ENCODE measurements at regions not wholly inside any gene's neighbourhood (a gene's known extent, or its start where the extent isn't known, plus 50 kb on each side); places are given as distances from the start of the nearest gene placed in this dataset.

- H3K9me3 ChIP-seq (ENCODE audit: control insufficient read depth in 2 of 3, low read length in 3 of 3) = no peaks in the 10 kb centered on the region
- Mint-ChIP-seq H3K9me3 (peaks cover 0 to 9% (median 3%) of the 10 kb centered on the region in 11 donors), H3K27ac (no peak overlapping the region), H3K4me3 (no peak overlapping the region), H3K36me3 (peaks cover 0 to 5% (median 0%) of the 10 kb centered on the region in 5 donors), H3K27me3 (no peaks in the 10 kb centered on the region), H3K4me1 (no peaks in the 10 kb centered on the region)
- intact Hi-C loops (cut with micrococcal nuclease) = no loop called here
- POLR2A ChIA-PET = no interaction called here
- H3K4me3 ChIP-seq (ENCODE audit: low read length) = no peak overlapping the region
- ATAC-seq (no peak), DNase-seq (no peak)
- no peaks in the 10 kb centered on the region for H3K27me3 ChIP-seq (ENCODE audit: control insufficient read depth in 2 of 2, insufficient read depth in 2 of 2, low read length in 2 of 2)
- no peaks in the 10 kb centered on the region for H3K36me3 ChIP-seq (ENCODE audit: control insufficient read depth in 2 of 3, insufficient read depth in 3 of 3, low read length in 3 of 3)
- H3K4me1 ChIP-seq (ENCODE audit: control insufficient read depth in 2 of 2, insufficient read depth in 2 of 2, low read length in 2 of 2) = no peaks in the 10 kb centered on the region
- no peak overlapping the region for H3K27ac ChIP-seq (ENCODE audit: low read depth, low read length)
- CTCF ChIA-PET = no interaction called here
These were observed 1163.0 kb downstream of the DIAPH3 start for GRCh38 chr13:59000770-59001169.

- Mint-ChIP-seq H3K9me3 (peaks cover 0 to 12% (median 0%) of the 10 kb centered on the region in 11 donors), H3K4me3 (no peak overlapping the region), H3K27me3 (no peaks in the 10 kb centered on the region), H3K4me1 (no peaks in the 10 kb centered on the region), H3K27ac (no peak overlapping the region), H3K36me3 (no peaks in the 10 kb centered on the region)
- DNase-seq (no peak), ATAC-seq (no peak)
- ChIA-PET POLR2A (no interaction called here), CTCF (no interaction called here)
- Histone ChIP-seq H3K36me3 (ENCODE audit: control insufficient read depth in 2 of 3, insufficient read depth in 3 of 3, low read length in 3 of 3) (no peaks in the 10 kb centered on the region), H3K4me1 (ENCODE audit: control insufficient read depth in 2 of 2, insufficient read depth in 2 of 2, low read length in 2 of 2) (no peaks in the 10 kb centered on the region), H3K4me3 (ENCODE audit: low read length) (no peak overlapping the region), H3K27ac (ENCODE audit: low read depth, low read length) (no peak overlapping the region), H3K9me3 (ENCODE audit: control insufficient read depth in 2 of 3, low read length in 3 of 3) (no peaks in the 10 kb centered on the region), H3K27me3 (ENCODE audit: control insufficient read depth in 2 of 2, insufficient read depth in 2 of 2, low read length in 2 of 2) (no peaks in the 10 kb centered on the region)
- intact Hi-C loops (cut with micrococcal nuclease) = no loop called here
These were observed 1151.0 kb downstream of the DIAPH3 start for GRCh38 chr13:59012731-59013130.

- Histone ChIP-seq H3K36me3 (ENCODE audit: control insufficient read depth in 2 of 3, insufficient read depth in 3 of 3, low read length in 3 of 3) (no peaks in the 10 kb centered on the region), H3K9me3 (ENCODE audit: control insufficient read depth in 2 of 3, low read length in 3 of 3) (no peaks in the 10 kb centered on the region), H3K27ac (ENCODE audit: low read depth, low read length) (no peak overlapping the region), H3K27me3 (ENCODE audit: control insufficient read depth in 2 of 2, insufficient read depth in 2 of 2, low read length in 2 of 2) (no peaks in the 10 kb centered on the region), H3K4me3 (ENCODE audit: low read length) (no peak overlapping the region), H3K4me1 (ENCODE audit: control insufficient read depth in 2 of 2, insufficient read depth in 2 of 2, low read length in 2 of 2) (no peaks in the 10 kb centered on the region)
- ChIA-PET CTCF (no interaction called here), POLR2A (no interaction called here)
- DNase-seq = no peak
- peaks cover 0 to 4% (median 0%) of the 10 kb centered on the region in 5 donors for H3K27me3 Mint-ChIP-seq
- H3K27ac Mint-ChIP-seq = no peak overlapping the region
- no peak overlapping the region for H3K4me3 Mint-ChIP-seq
- no peaks in the 10 kb centered on the region for H3K36me3 Mint-ChIP-seq
- no peaks in the 10 kb centered on the region for H3K4me1 Mint-ChIP-seq
- H3K9me3 Mint-ChIP-seq = peaks cover 0 to 13% (median under 1%) of the 10 kb centered on the region in 11 donors
- ATAC-seq = no peak
- intact Hi-C loops (cut with micrococcal nuclease) = no loop called here
These were observed 1147.5 kb downstream of the DIAPH3 start for GRCh38 chr13:59016250-59016649.

- Mint-ChIP-seq H3K4me3 (no peak overlapping the region), H3K27me3 (peaks cover 0 to 5% (median 0%) of the 10 kb centered on the region in 5 donors), H3K9me3 (peaks cover 0 to 5% (median 0%) of the 10 kb centered on the region in 11 donors), H3K27ac (no peak overlapping the region), H3K36me3 (no peaks in the 10 kb centered on the region), H3K4me1 (no peaks in the 10 kb centered on the region)
- no peak for ATAC-seq
- Histone ChIP-seq H3K4me3 (ENCODE audit: low read length) (no peak overlapping the region), H3K27ac (ENCODE audit: low read depth, low read length) (no peak overlapping the region), H3K27me3 (ENCODE audit: control insufficient read depth in 2 of 2, insufficient read depth in 2 of 2, low read length in 2 of 2) (no peaks in the 10 kb centered on the region), H3K4me1 (ENCODE audit: control insufficient read depth in 2 of 2, insufficient read depth in 2 of 2, low read length in 2 of 2) (no peaks in the 10 kb centered on the region), H3K9me3 (ENCODE audit: control insufficient read depth in 2 of 3, low read length in 3 of 3) (no peaks in the 10 kb centered on the region), H3K36me3 (ENCODE audit: control insufficient read depth in 2 of 3, insufficient read depth in 3 of 3, low read length in 3 of 3) (no peaks in the 10 kb centered on the region)
- CTCF ChIA-PET = no interaction called here
- POLR2A ChIA-PET = no interaction called here
- intact Hi-C loops (cut with micrococcal nuclease) = no loop called here
- DNase-seq = no peak
These were observed 1139.3 kb downstream of the DIAPH3 start for GRCh38 chr13:59024434-59024833.

GRCh38 chr13:59034198-59034597 lies 1129.5 kb downstream of the DIAPH3 start:
- ChIA-PET CTCF (interaction anchor here (0.8 kb wide), 1 partner anchor 75 kb away, joined by 3 read pairs; no protein-coding TSS in a partner anchor), POLR2A (no interaction called here)
- intact Hi-C loops (cut with micrococcal nuclease) = no loop called here
- Histone ChIP-seq H3K4me1 (ENCODE audit: control insufficient read depth in 2 of 2, insufficient read depth in 2 of 2, low read length in 2 of 2) (no peaks in the 10 kb centered on the region), H3K27me3 (ENCODE audit: control insufficient read depth in 2 of 2, insufficient read depth in 2 of 2, low read length in 2 of 2) (no peaks in the 10 kb centered on the region), H3K9me3 (ENCODE audit: control insufficient read depth in 2 of 3, low read length in 3 of 3) (no peaks in the 10 kb centered on the region), H3K36me3 (ENCODE audit: control insufficient read depth in 2 of 3, insufficient read depth in 3 of 3, low read length in 3 of 3) (no peaks in the 10 kb centered on the region), H3K27ac (ENCODE audit: low read depth, low read length) (no peak overlapping the region), H3K4me3 (ENCODE audit: low read length) (no peak overlapping the region)
- Mint-ChIP-seq H3K4me3 (no peak overlapping the region), H3K36me3 (no peaks in the 10 kb centered on the region), H3K27ac (no peak overlapping the region), H3K27me3 (no peaks in the 10 kb centered on the region), H3K9me3 (peaks cover 0 to 8% (median 3%) of the 10 kb centered on the region in 11 donors), H3K4me1 (no peaks in the 10 kb centered on the region)
- DNase-seq = no peak
- no peak for ATAC-seq

- no peak for ATAC-seq
- no peaks in the 10 kb centered on the region for H3K27me3 Mint-ChIP-seq
- no peak for DNase-seq
- H3K9me3 Mint-ChIP-seq = peaks cover 0 to 14% (median 4%) of the 10 kb centered on the region in 11 donors
- H3K36me3 ChIP-seq (ENCODE audit: control insufficient read depth in 2 of 3, insufficient read depth in 3 of 3, low read length in 3 of 3) = no peaks in the 10 kb centered on the region
- no peak overlapping the region for H3K27ac Mint-ChIP-seq
- POLR2A ChIA-PET = no interaction called here
- no peaks in the 10 kb centered on the region for H3K4me1 Mint-ChIP-seq
- CTCF ChIA-PET = no interaction called here
- H3K9me3 ChIP-seq (ENCODE audit: control insufficient read depth in 2 of 3, low read length in 3 of 3) = no peaks in the 10 kb centered on the region
- H3K4me1 ChIP-seq (ENCODE audit: control insufficient read depth in 2 of 2, insufficient read depth in 2 of 2, low read length in 2 of 2) = no peaks in the 10 kb centered on the region
- H3K27ac ChIP-seq (ENCODE audit: low read depth, low read length) = no peak overlapping the region
- intact Hi-C loops (cut with micrococcal nuclease) = no loop called here
- no peaks in the 10 kb centered on the region for H3K27me3 ChIP-seq (ENCODE audit: control insufficient read depth in 2 of 2, insufficient read depth in 2 of 2, low read length in 2 of 2)
- no peaks in the 10 kb centered on the region for H3K36me3 Mint-ChIP-seq
- no peak overlapping the region for H3K4me3 ChIP-seq (ENCODE audit: low read length)
- H3K4me3 Mint-ChIP-seq = no peak overlapping the region
These were observed 1124.9 kb downstream of the DIAPH3 start for GRCh38 chr13:59038824-59039223.

- no peaks in the 10 kb centered on the region for H3K9me3 ChIP-seq (ENCODE audit: control insufficient read depth in 2 of 3, low read length in 3 of 3)
- H3K36me3 Mint-ChIP-seq = no peaks in the 10 kb centered on the region
- no peak for DNase-seq
- no peak overlapping the region for H3K4me3 Mint-ChIP-seq
- no peak overlapping the region for H3K4me3 ChIP-seq (ENCODE audit: low read length)
- peaks cover 0 to 19% (median 2%) of the 10 kb centered on the region in 11 donors for H3K9me3 Mint-ChIP-seq
- no peak for ATAC-seq
- no peaks in the 10 kb centered on the region for H3K27me3 ChIP-seq (ENCODE audit: control insufficient read depth in 2 of 2, insufficient read depth in 2 of 2, low read length in 2 of 2)
- H3K36me3 ChIP-seq (ENCODE audit: control insufficient read depth in 2 of 3, insufficient read depth in 3 of 3, low read length in 3 of 3) = no peaks in the 10 kb centered on the region
- no peaks in the 10 kb centered on the region for H3K27me3 Mint-ChIP-seq
- no peak overlapping the region for H3K27ac Mint-ChIP-seq
- no peaks in the 10 kb centered on the region for H3K4me1 Mint-ChIP-seq
- intact Hi-C loops (cut with micrococcal nuclease) = no loop called here
- no peaks in the 10 kb centered on the region for H3K4me1 ChIP-seq (ENCODE audit: control insufficient read depth in 2 of 2, insufficient read depth in 2 of 2, low read length in 2 of 2)
- ChIA-PET CTCF (no interaction called here), POLR2A (no interaction called here)
- H3K27ac ChIP-seq (ENCODE audit: low read depth, low read length) = no peak overlapping the region
These were observed 1120.7 kb downstream of the DIAPH3 start for GRCh38 chr13:59043016-59043415.
